K562 (cell line): ENCODE measurements at regions not wholly inside any gene's neighbourhood (a gene's known extent, or its start where the extent isn't known, plus 50 kb on each side); places are given as distances from the start of the nearest gene placed in this dataset.

Experiments
- ATAC-seq: fragments of 200-7000 bp; cut with Tn5 transposase; 3 replicates; pipeline ENCODE4 v1.9.1; 2020; ENCODE audit warnings: moderate library complexity
- BruUV-seq: library from RNA; stranded (reverse); fragments of 400-500 nt; replicated peaks from 2 replicates; lab custom pipeline; 2021; lab: Mats Ljungman, UMichigan
- CTCF ChIA-PET: fragments of 300-600 bp; formaldehyde crosslinking; extraction: SDS; loops from one replicate; lab custom pipeline; 2021; ENCODE audit warnings: low intra/inter-chr PET ratio; lab: Yijun Ruan, JAX
- POLR2A ChIA-PET: fragments of 300-600, 350-650 bp; sonication (Branson Sonifier 250); formaldehyde crosslinking; extraction: SDS; loops from one replicate; lab custom pipeline; 2021; ENCODE audit warnings: antibody characterized with exemption, inconsistent platforms; lab: Yijun Ruan, JAX
- DNase-seq, 4 experiments: peaks; one replicate each; pipeline versions ENCODE4 v3.0.0 to v3.0.0-alpha.2; 2011 to 2018; ENCODE audit warnings: low spot score in 3 of 4, mixed read lengths in 3 of 4; ENCODE audit errors: extremely low read depth in 1 of 4
- FAIRE-seq: peaks from 2 replicates; lab custom pipeline; 2011; peaks lifted over from hg19 to GRCh38; lab: Jason Lieb, UNC
- H2AFZ ChIP-seq: 2 replicates; pipeline ENCODE4 v1.6.0; 2011; ENCODE audit warnings: low read depth, low read length, control low read depth, inconsistent platforms
- H3K27ac ChIP-seq: fragments of 200-600 bp; 3 replicates; pipeline ENCODE4 v1.8.0; 2011; ENCODE audit warnings: low read depth, mild to moderate bottlenecking, control low read depth, inconsistent platforms, low read length, moderate library complexity, mixed read lengths; ENCODE audit errors: extremely low read depth
- H3K27me3 ChIP-seq, 2 experiments: fragments of 300-600 bp in 1 of 2; 2 replicates in 1 of 2; 3 replicates in 1 of 2; pipeline versions ENCODE4 v1.6.0 to v1.8.0; 2011; ENCODE audit warnings: inconsistent platforms in 2 of 2, low read length in 2 of 2, mild to moderate bottlenecking in 1 of 2, mixed read lengths in 1 of 2, moderate library complexity in 1 of 2; ENCODE audit not compliant: control insufficient read depth in 2 of 2, insufficient read depth in 2 of 2
- H3K36me3 ChIP-seq: fragments of 300-600 bp; 3 replicates; pipeline ENCODE4 v1.8.0; 2011; ENCODE audit warnings: mild to moderate bottlenecking, low read length, inconsistent platforms; ENCODE audit not compliant: control insufficient read depth, insufficient read depth
- H3K4me1 ChIP-seq, 2 experiments: fragments of 200-600 bp in 1 of 2; replicated peaks in 1 of 2; 2 replicates in 1 of 2; 3 replicates in 1 of 2; pipeline versions ENCODE4 v1.5.1 to v1.8.0; 2011; ENCODE audit warnings: inconsistent platforms in 2 of 2, low read length in 2 of 2, mild to moderate bottlenecking in 1 of 2, mixed read lengths in 1 of 2, moderate library complexity in 1 of 2; ENCODE audit not compliant: control insufficient read depth in 2 of 2, insufficient read depth in 2 of 2
- H3K4me2 ChIP-seq: 2 replicates; pipeline ENCODE4 v1.6.1; 2011; ENCODE audit warnings: low read length, control low read depth, inconsistent platforms, mixed read lengths; ENCODE audit not compliant: insufficient read depth
- H3K4me3 ChIP-seq: fragments of 200-600 bp; sonication (generic), shearing (Covaris generic); 2 replicates; pipeline ENCODE4 v1.5.1; 2016; ENCODE audit warnings: control low read depth, inconsistent platforms
- H3K79me2 ChIP-seq: fragments of 200-600 bp; 3 replicates; pipeline ENCODE4 v1.8.0; 2011; ENCODE audit warnings: low read length, inconsistent platforms; ENCODE audit not compliant: control insufficient read depth, insufficient read depth
- H3K9ac ChIP-seq, 2 experiments: 2 replicates each; pipeline versions ENCODE4 v1.6.0 to v1.6.1; 2011; ENCODE audit warnings: low read depth in 2 of 2, low read length in 2 of 2, control low read depth in 1 of 2, inconsistent platforms in 1 of 2, mild to moderate bottlenecking in 1 of 2, mixed read lengths in 1 of 2; ENCODE audit not compliant: insufficient read depth in 1 of 2
- H3K9me1 ChIP-seq: one replicate; pipeline ENCODE4 v1.6.0; 2011; ENCODE audit warnings: inconsistent platforms, mild to moderate bottlenecking, low read length, moderate library complexity; ENCODE audit not compliant: control insufficient read depth, insufficient read depth
- H3K9me3 ChIP-seq: replicated peaks from 2 replicates; pipeline ENCODE4 v1.5.1; 2011; ENCODE audit warnings: low read depth, low read length, inconsistent platforms; ENCODE audit not compliant: control insufficient read depth, insufficient read depth
- H4K20me1 ChIP-seq: replicated peaks from 2 replicates; pipeline ENCODE4 v1.6.1; 2011; ENCODE audit warnings: low read length, inconsistent platforms, mixed read lengths; ENCODE audit not compliant: control insufficient read depth, insufficient read depth
- CC2D1A ChIP-seq: fragments of 450-650 bp; IDR thresholded peaks from 2 replicates; pipeline ENCODE4 v1.6.1; 2017; ENCODE audit warnings: mild to moderate bottlenecking
- HMGN3 ChIP-seq: IDR thresholded peaks from 2 replicates; pipeline ENCODE4 v1.6.1; 2011; ENCODE audit warnings: borderline replicate concordance, low read depth, mild to moderate bottlenecking, mixed read lengths, low read length; ENCODE audit not compliant: insufficient read length; ENCODE audit errors: extremely low read depth
- PHF21A ChIP-seq: fragments of 450-650 bp; IDR thresholded peaks from 2 replicates; pipeline ENCODE4 v1.6.1; 2017; ENCODE audit warnings: low read depth, borderline replicate concordance
- PTRF ChIP-seq: fragments of 450-650 bp; IDR thresholded peaks from 2 replicates; pipeline ENCODE4 v1.6.1; 2016; ENCODE audit warnings: mild to moderate bottlenecking, missing genetic modification characterization, missing compliant biosample characterization
- RERE ChIP-seq: sonication (generic); formaldehyde crosslinking; IDR thresholded peaks from 2 replicates; pipeline ENCODE4 v1.8.0; 2023; ENCODE audit warnings: missing genetic modification reagents, mild to moderate bottlenecking, borderline replicate concordance
- VEZF1 ChIP-seq: fragments of 200-800 bp; sonication (Bioruptor generic); IDR thresholded peaks from 2 replicates; pipeline ENCODE4 v1.6.1; 2017; ENCODE audit warnings: missing genetic modification characterization, missing compliant biosample characterization
- ZBTB33 ChIP-seq: sonication (generic); formaldehyde crosslinking; IDR thresholded peaks from 2 replicates; pipeline ENCODE4 v1.8.1; 2023; ENCODE audit warnings: mild to moderate bottlenecking, missing genetic modification reagents
- ZBTB5 ChIP-seq: fragments of 450-650 bp; IDR thresholded peaks from 2 replicates; pipeline ENCODE4 v1.6.1; 2017; ENCODE audit warnings: antibody characterized with exemption
- ZKSCAN3 ChIP-seq: fragments of 250-450 bp; sonication (Bioruptor Pico); IDR thresholded peaks from 2 replicates; pipeline ENCODE4 v1.4.0; 2020
- ZNF347 ChIP-seq: fragments of 450-650 bp; formaldehyde crosslinking; IDR thresholded peaks from 2 replicates; pipeline ENCODE4 v1.4.0; 2020; ENCODE audit warnings: low read depth, mild to moderate bottlenecking, moderate library complexity
- ZNF75A ChIP-seq: fragments of 450-650 bp; formaldehyde crosslinking; IDR thresholded peaks from 2 replicates; pipeline ENCODE4 v1.4.0; 2020; ENCODE audit warnings: mild to moderate bottlenecking
- WGBS: fragments of 100-300 bp; shearing (Covaris generic); methylation state at CpG from one replicate; pipeline ENCODE4 v1.1.6; 2016; ENCODE audit warnings: low coverage, mixed read lengths; ENCODE audit not compliant: insufficient coverage; ENCODE audit errors: missing lambda C conversion rate; 5-methylcytosine and 5-hydroxymethylcytosine counted together
- in situ Hi-C: fragments of 300-500 bp; cut with MboI; formaldehyde crosslinking; loops from 4 replicates; pipeline ENCODE4 v1.15.0; 2018; ENCODE audit warnings: inconsistent platforms, mixed read lengths
- intact Hi-C: fragments of 100-400 bp; cut with micrococcal nuclease; formaldehyde crosslinking; loops from 2 replicates; pipeline ENCODE4 v1.14.2; 2022

- no peak for TF ChIP-seq VEZF1 (CRISPR knock-in tag)
- TF ChIP-seq ZKSCAN3 (CRISPR knock-in tag), result no peak
Observed at GRCh38 chr5:16313761-16314160, 134.2 kb upstream of the MARCHF11 start (continued).

- WGBS, result 2% methylated on average over 3 of the region's 3 CpGs
- CTCF ChIA-PET, result no interaction called here
- FAIRE-seq, result no peak
- Histone ChIP-seq H3K36me3 (no peaks in the 10 kb centered on the region), H3K27me3 (no peaks in the 10 kb centered on the region), H2AFZ (no peak overlapping the region), H3K9me3 (no peaks in the 10 kb centered on the region), H3K9ac (no peak overlapping the region), H3K4me1 (no peaks in the 10 kb centered on the region), H4K20me1 (no peaks in the 10 kb centered on the region), H3K79me2 (no peaks in the 10 kb centered on the region), H3K27ac (no peak overlapping the region), H3K9me1 (no peaks in the 10 kb centered on the region), H3K4me2 (no peak overlapping the region), H3K4me3 (no peak overlapping the region)
- POLR2A ChIA-PET, result no interaction called here
- no TSS peak for BruUV-seq
- no peak for DNase-seq
- intact Hi-C loops, result no loop called here
- in situ Hi-C loops, result no loop called here
- ATAC-seq, result no peak
- TF ChIP-seq ZNF347 (no peak), ZBTB33 (no peak), CC2D1A (no peak), ZNF75A (CRISPR knock-in tag) (no peak), PHF21A (no peak), ZBTB5 (no peak), RERE (no peak), HMGN3 (no peak), PTRF (tag) (no peak)
Observed at GRCh38 chr5:16312785-16313184, 133.2 kb upstream of the MARCHF11 start.
